ENCODE measurements at regions not wholly inside any gene's neighbourhood (a gene's known extent, or its start where the extent isn't known, plus 50 kb on each side); places are given as distances from the start of the nearest gene placed in this dataset.

GRCh38 chr22:48890693-48891554 lies 936.7 kb downstream of the BRD1 start:
- Histone ChIP-seq H3K27ac (ENCODE audit: insufficient read depth, low read length, poor library complexity, severe bottlenecking) (no peak overlapping the region), H3K27me3 (replicated peaks; ENCODE audit: control insufficient read depth, insufficient read depth, low read length, poor library complexity, severe bottlenecking) (no peaks in the 10 kb centered on the region), H3K4me3 (ENCODE audit: insufficient read depth, low read depth, low read length, poor library complexity, severe bottlenecking) (no peak overlapping the region), H3K4me1 (ENCODE audit: control insufficient read depth, insufficient read depth, low read length, poor library complexity, severe bottlenecking) (no peaks in the 10 kb centered on the region), H3K36me3 (ENCODE audit: control insufficient read depth, insufficient read depth, low read length) (no peaks in the 10 kb centered on the region), H3K9me3 (ENCODE audit: control insufficient read depth, low read length) (no peaks in the 10 kb centered on the region)
- DNase-seq: no peak

GRCh38 chr22:48889887-48890692 lies 937.6 kb downstream of the BRD1 start:
- Histone ChIP-seq H3K9me3 (ENCODE audit: control insufficient read depth, low read length) (no peaks in the 10 kb centered on the region), H3K4me3 (ENCODE audit: insufficient read depth, low read depth, low read length, poor library complexity, severe bottlenecking) (no peak overlapping the region), H3K36me3 (ENCODE audit: control insufficient read depth, insufficient read depth, low read length) (no peaks in the 10 kb centered on the region), H3K4me1 (ENCODE audit: control insufficient read depth, insufficient read depth, low read length, poor library complexity, severe bottlenecking) (no peaks in the 10 kb centered on the region), H3K27ac (ENCODE audit: insufficient read depth, low read length, poor library complexity, severe bottlenecking) (no peak overlapping the region), H3K27me3 (replicated peaks; ENCODE audit: control insufficient read depth, insufficient read depth, low read length, poor library complexity, severe bottlenecking) (no peaks in the 10 kb centered on the region)
- DNase-seq: no peak

GRCh38 chr22:48889209-48889830 lies 938.4 kb downstream of the BRD1 start:
- H3K9me3 ChIP-seq (ENCODE audit: control insufficient read depth, low read length): no peaks in the 10 kb centered on the region
- no peak overlapping the region for H3K27ac ChIP-seq (ENCODE audit: insufficient read depth, low read length, poor library complexity, severe bottlenecking)
- H3K4me1 ChIP-seq (ENCODE audit: control insufficient read depth, insufficient read depth, low read length, poor library complexity, severe bottlenecking): no peaks in the 10 kb centered on the region

GRCh38 chr22:48888466-48889208 lies 939.0 kb downstream of the BRD1 start:
- DNase-seq: no peak
- no peaks in the 10 kb centered on the region for H3K4me1 ChIP-seq (ENCODE audit: control insufficient read depth, insufficient read depth, low read length, poor library complexity, severe bottlenecking)
- H3K4me3 ChIP-seq (ENCODE audit: insufficient read depth, low read depth, low read length, poor library complexity, severe bottlenecking): no peak overlapping the region
- no peak overlapping the region for H3K27ac ChIP-seq (ENCODE audit: insufficient read depth, low read length, poor library complexity, severe bottlenecking)
- H3K9me3 ChIP-seq (ENCODE audit: control insufficient read depth, low read length): no peaks in the 10 kb centered on the region
- no peaks in the 10 kb centered on the region for H3K36me3 ChIP-seq (ENCODE audit: control insufficient read depth, insufficient read depth, low read length)
- H3K27me3 ChIP-seq (replicated peaks; ENCODE audit: control insufficient read depth, insufficient read depth, low read length, poor library complexity, severe bottlenecking): no peaks in the 10 kb centered on the region

More at GRCh38 chr22:48889209-48889830, 938.4 kb downstream of the BRD1 start:
- no peaks in the 10 kb centered on the region for H3K27me3 ChIP-seq (replicated peaks; ENCODE audit: control insufficient read depth, insufficient read depth, low read length, poor library complexity, severe bottlenecking)
- no peak for DNase-seq
- H3K36me3 ChIP-seq (ENCODE audit: control insufficient read depth, insufficient read depth, low read length): no peaks in the 10 kb centered on the region
- H3K4me3 ChIP-seq (ENCODE audit: insufficient read depth, low read depth, low read length, poor library complexity, severe bottlenecking): no peak overlapping the region

GRCh38 chr22:48887394-48888332 lies 940.0 kb downstream of the BRD1 start:
- Histone ChIP-seq H3K4me1 (ENCODE audit: control insufficient read depth, insufficient read depth, low read length, poor library complexity, severe bottlenecking) (no peaks in the 10 kb centered on the region), H3K27me3 (replicated peaks; ENCODE audit: control insufficient read depth, insufficient read depth, low read length, poor library complexity, severe bottlenecking) (no peaks in the 10 kb centered on the region), H3K4me3 (ENCODE audit: insufficient read depth, low read depth, low read length, poor library complexity, severe bottlenecking) (no peak overlapping the region), H3K36me3 (ENCODE audit: control insufficient read depth, insufficient read depth, low read length) (no peaks in the 10 kb centered on the region), H3K9me3 (ENCODE audit: control insufficient read depth, low read length) (no peaks in the 10 kb centered on the region), H3K27ac (ENCODE audit: insufficient read depth, low read length, poor library complexity, severe bottlenecking) (no peak overlapping the region)
- DNase-seq: no peak

GRCh38 chr22:48886604-48887393 lies 940.9 kb downstream of the BRD1 start:
- no peak for DNase-seq
- Histone ChIP-seq H3K4me3 (ENCODE audit: insufficient read depth, low read depth, low read length, poor library complexity, severe bottlenecking) (no peak overlapping the region), H3K9me3 (ENCODE audit: control insufficient read depth, low read length) (no peaks in the 10 kb centered on the region)

GRCh38 chr22:48885919-48886305 lies 941.8 kb downstream of the BRD1 start:
- Histone ChIP-seq H3K36me3 (ENCODE audit: control insufficient read depth, insufficient read depth, low read length) (no peaks in the 10 kb centered on the region), H3K27me3 (replicated peaks; ENCODE audit: control insufficient read depth, insufficient read depth, low read length, poor library complexity, severe bottlenecking) (no peaks in the 10 kb centered on the region), H3K4me3 (ENCODE audit: insufficient read depth, low read depth, low read length, poor library complexity, severe bottlenecking) (no peak overlapping the region), H3K27ac (ENCODE audit: insufficient read depth, low read length, poor library complexity, severe bottlenecking) (no peak overlapping the region), H3K9me3 (ENCODE audit: control insufficient read depth, low read length) (no peaks in the 10 kb centered on the region), H3K4me1 (ENCODE audit: control insufficient read depth, insufficient read depth, low read length, poor library complexity, severe bottlenecking) (no peaks in the 10 kb centered on the region)
- DNase-seq: no peak

More at GRCh38 chr22:48886604-48887393, 940.9 kb downstream of the BRD1 start:
- no peaks in the 10 kb centered on the region for H3K4me1 ChIP-seq (ENCODE audit: control insufficient read depth, insufficient read depth, low read length, poor library complexity, severe bottlenecking)
- H3K27me3 ChIP-seq (replicated peaks; ENCODE audit: control insufficient read depth, insufficient read depth, low read length, poor library complexity, severe bottlenecking): no peaks in the 10 kb centered on the region
- H3K36me3 ChIP-seq (ENCODE audit: control insufficient read depth, insufficient read depth, low read length): no peaks in the 10 kb centered on the region
- no peak overlapping the region for H3K27ac ChIP-seq (ENCODE audit: insufficient read depth, low read length, poor library complexity, severe bottlenecking)

- no peak for DNase-seq
- Histone ChIP-seq H3K4me1 (ENCODE audit: control insufficient read depth, insufficient read depth, low read length, poor library complexity, severe bottlenecking) (no peaks in the 10 kb centered on the region), H3K9me3 (ENCODE audit: control insufficient read depth, low read length) (no peaks in the 10 kb centered on the region), H3K36me3 (ENCODE audit: control insufficient read depth, insufficient read depth, low read length) (no peaks in the 10 kb centered on the region), H3K27ac (ENCODE audit: insufficient read depth, low read length, poor library complexity, severe bottlenecking) (no peak overlapping the region), H3K27me3 (replicated peaks; ENCODE audit: control insufficient read depth, insufficient read depth, low read length, poor library complexity, severe bottlenecking) (no peaks in the 10 kb centered on the region), H3K4me3 (ENCODE audit: insufficient read depth, low read depth, low read length, poor library complexity, severe bottlenecking) (no peak overlapping the region)
Observed at GRCh38 chr22:48885271-48885918, 942.3 kb downstream of the BRD1 start.
